Activated B cell treated with CpG ODN at 0.5 μM for 24 hours (primary cell): ENCODE measurements at regions not wholly inside any gene's neighbourhood (a gene's known extent, or its start where the extent isn't known, plus 50 kb on each side); places are given as distances from the start of the nearest gene placed in this dataset.

Experiments
- ATAC-seq: fragments of 200-7000 bp; cut with Tn5 transposase; one replicate; pipeline ENCODE4 v1.10.0; 2021; ENCODE audit warnings: low read depth, mild to moderate bottlenecking, moderate library complexity
- CTCF ChIA-PET: fragments of 350-600 bp; sonication (Branson Sonifier 250); formaldehyde crosslinking; loops from one replicate; lab custom pipeline; 2021; ENCODE audit warnings: antibody characterized with exemption; lab: Charles Lee
- POLR2A ChIA-PET: fragments of 350-600 bp; sonication (Branson Sonifier 250); formaldehyde crosslinking; loops from one replicate; lab custom pipeline; 2021; ENCODE audit warnings: antibody characterized with exemption; lab: Charles Lee
- DNase-seq: peaks from one replicate; pipeline ENCODE4 v3.0.0; 2022
- H3K27ac Mint-ChIP-seq: one replicate; pipeline ENCODE4 v1.8.0; 2020; ENCODE audit warnings: mixed read lengths
- H3K27me3 Mint-ChIP-seq: one replicate; pipeline ENCODE4 v1.8.0; 2021; ENCODE audit warnings: mixed read lengths
- H3K36me3 Mint-ChIP-seq: one replicate; pipeline ENCODE4 v1.8.0; 2021; ENCODE audit warnings: low read depth, mixed read lengths
- H3K4me1 Mint-ChIP-seq: one replicate; pipeline ENCODE4 v1.8.0; 2021; ENCODE audit warnings: mixed read lengths
- H3K4me3 Mint-ChIP-seq: one replicate; pipeline ENCODE4 v1.8.0; 2020; ENCODE audit warnings: mild to moderate bottlenecking, mixed read lengths
- H3K9me3 Mint-ChIP-seq: one replicate; pipeline ENCODE4 v1.8.0; 2020; ENCODE audit warnings: mixed read lengths
- intact Hi-C: fragments of 100-400 bp; cut with micrococcal nuclease; formaldehyde crosslinking; loops from one replicate; pipeline ENCODE4 v1.15.1; 2024
- TF ChIP-seq, protein P1 (sequence below): fragments of 200-600 bp; IDR thresholded peaks from one replicate; pipeline ENCODE4 v1.8.0; 2022; ENCODE audit warnings: antibody characterized with exemption, mild to moderate bottlenecking

DNA sequence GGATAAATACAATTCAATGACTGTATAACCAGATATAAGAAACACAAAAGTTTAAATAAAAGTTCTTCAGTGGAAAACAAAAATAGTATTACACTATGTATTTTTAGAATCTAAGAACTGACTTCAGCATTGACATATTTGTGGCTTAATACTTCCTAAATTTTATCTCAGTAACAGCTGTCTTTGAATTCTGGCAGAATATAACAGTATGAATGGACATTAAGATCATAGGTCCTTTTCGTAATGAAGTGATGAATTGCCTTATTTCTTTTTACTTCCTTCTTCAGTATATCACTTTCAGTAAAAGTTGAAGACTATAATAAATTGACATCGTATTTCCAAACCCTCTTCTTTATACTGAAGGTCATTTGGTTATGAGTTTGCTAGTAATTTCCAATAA is 1030.0 kb downstream of the MRPL39 start:
- intact Hi-C loops: no loop called here
- Mint-ChIP-seq H3K36me3 (no peaks in the 10 kb centered on the region), H3K9me3 (no peaks in the 10 kb centered on the region), H3K27ac (no peak overlapping the region), H3K27me3 (no peaks in the 10 kb centered on the region), H3K4me1 (no peaks in the 10 kb centered on the region), H3K4me3 (no peak overlapping the region)
- ChIA-PET POLR2A (no interaction called here), CTCF (no interaction called here)
- DNase-seq: no peak
- TF ChIP-seq, protein P1, sequence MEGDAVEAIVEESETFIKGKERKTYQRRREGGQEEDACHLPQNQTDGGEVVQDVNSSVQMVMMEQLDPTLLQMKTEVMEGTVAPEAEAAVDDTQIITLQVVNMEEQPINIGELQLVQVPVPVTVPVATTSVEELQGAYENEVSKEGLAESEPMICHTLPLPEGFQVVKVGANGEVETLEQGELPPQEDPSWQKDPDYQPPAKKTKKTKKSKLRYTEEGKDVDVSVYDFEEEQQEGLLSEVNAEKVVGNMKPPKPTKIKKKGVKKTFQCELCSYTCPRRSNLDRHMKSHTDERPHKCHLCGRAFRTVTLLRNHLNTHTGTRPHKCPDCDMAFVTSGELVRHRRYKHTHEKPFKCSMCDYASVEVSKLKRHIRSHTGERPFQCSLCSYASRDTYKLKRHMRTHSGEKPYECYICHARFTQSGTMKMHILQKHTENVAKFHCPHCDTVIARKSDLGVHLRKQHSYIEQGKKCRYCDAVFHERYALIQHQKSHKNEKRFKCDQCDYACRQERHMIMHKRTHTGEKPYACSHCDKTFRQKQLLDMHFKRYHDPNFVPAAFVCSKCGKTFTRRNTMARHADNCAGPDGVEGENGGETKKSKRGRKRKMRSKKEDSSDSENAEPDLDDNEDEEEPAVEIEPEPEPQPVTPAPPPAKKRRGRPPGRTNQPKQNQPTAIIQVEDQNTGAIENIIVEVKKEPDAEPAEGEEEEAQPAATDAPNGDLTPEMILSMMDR: no peak
- no peak for ATAC-seq

DNA sequence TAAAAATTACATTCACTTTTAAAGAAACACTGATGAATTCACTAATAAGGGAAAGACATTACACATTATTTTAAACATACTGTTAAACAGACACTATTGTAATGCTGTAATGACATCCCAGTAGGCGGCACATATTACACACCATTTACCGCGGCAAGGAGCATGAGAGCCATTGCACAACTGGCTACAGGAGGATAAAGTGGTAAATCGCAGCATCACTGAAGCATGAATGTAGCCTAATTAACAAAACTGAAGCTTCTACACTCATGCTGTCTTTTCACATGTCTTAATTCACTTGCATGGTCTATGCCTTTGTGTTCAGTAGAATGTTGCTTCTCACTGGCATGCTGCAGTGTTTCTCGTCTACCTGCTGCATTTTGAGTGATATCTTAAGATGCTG is 1046.0 kb downstream of the MRPL39 start:
- ChIA-PET POLR2A (no interaction called here), CTCF (no interaction called here)
- ATAC-seq: no peak
- DNase-seq: no peak
- Mint-ChIP-seq H3K27ac (no peak overlapping the region), H3K27me3 (no peaks in the 10 kb centered on the region), H3K4me3 (no peak overlapping the region), H3K36me3 (no peaks in the 10 kb centered on the region), H3K9me3 (peaks cover 2% of the 10 kb centered on the region), H3K4me1 (no peaks in the 10 kb centered on the region)
- TF ChIP-seq, protein P1: no peak
- intact Hi-C loops: no loop called here

DNA sequence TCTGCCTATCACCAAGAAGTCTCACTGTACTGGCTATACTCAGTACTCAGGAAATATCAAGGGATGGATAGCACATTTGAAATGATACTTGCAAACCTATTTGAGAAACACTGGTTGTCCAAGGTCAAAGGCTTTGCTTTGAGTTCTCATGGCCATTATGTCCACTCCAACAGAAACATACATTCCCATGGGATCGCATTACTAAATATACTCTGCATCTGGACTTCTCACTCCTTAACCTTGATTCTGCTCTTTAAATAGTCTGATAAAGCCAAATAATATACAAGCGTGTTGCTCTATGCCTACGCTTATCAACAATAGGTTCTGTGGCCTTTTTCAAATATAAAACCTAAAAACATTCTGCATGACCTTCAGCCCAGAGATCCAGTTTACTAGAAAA is 1054.8 kb downstream of the MRPL39 start:
- Mint-ChIP-seq H3K36me3 (no peaks in the 10 kb centered on the region), H3K4me1 (no peaks in the 10 kb centered on the region), H3K27me3 (peaks cover 1% of the 10 kb centered on the region), H3K27ac (no peak overlapping the region), H3K4me3 (no peak overlapping the region), H3K9me3 (peaks cover 2% of the 10 kb centered on the region)
- DNase-seq (no peak), ATAC-seq (no peak)
- ChIA-PET POLR2A (no interaction called here), CTCF (no interaction called here)
- TF ChIP-seq, protein P1: no peak
- intact Hi-C loops: no loop called here

DNA sequence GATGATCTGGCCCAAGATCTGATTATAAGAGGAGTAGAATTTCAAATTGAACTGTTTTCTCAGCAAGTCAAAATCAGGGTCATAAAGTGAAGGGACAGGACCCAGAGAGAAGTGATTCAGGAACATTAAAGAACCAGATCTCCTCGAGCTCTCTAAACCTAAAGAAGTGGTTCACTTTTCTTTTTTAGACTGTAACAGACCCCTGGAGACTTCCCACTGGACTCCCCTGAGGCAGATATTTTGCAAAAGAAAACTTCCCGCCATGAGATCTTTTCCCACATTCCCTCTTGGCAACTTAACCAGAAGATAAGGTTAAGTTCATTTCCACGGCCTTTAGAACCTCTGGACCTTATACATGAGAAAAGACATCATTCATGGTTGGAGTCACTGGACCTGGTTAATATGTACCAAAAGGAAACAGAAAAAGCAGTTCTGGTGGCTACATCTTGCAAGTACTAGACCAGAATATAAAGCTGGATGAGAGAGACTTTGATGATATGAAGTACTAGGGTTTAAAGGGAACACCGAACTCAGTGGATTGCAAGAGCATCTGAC is 1061.4 kb downstream of the MRPL39 start:
- no peak overlapping the region for H3K4me3 Mint-ChIP-seq

DNA sequence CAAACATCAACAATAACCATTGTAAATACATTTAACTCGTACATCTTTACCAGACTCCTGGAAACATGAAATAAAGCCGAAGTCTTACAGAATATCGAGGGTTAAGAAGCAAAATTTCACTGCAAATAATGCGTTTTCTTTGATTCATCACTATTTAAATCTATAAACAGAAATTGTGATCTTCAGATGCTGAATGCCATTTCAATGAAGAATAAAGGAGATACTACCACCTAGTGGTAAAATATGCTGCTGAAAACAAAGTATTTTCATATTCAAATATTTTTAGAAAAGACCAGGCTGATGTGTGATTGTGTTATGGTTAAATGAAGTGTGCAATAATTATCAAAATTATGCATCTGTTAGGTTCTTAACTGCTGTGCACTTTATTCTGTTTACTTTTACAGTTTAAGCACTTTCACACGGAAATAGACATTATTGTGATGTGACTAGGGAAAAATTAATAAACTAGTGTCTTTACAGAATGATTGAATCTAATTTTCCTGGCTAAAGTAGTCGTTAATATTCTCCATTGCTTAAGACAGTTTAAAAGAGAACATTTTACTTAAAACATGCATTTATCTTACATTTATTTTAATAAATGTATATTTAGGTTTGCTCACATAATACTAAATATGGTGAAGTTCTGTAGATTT is 1093.1 kb downstream of the MRPL39 start:
- no peaks in the 10 kb centered on the region for H3K27me3 Mint-ChIP-seq
- DNase-seq: no peak
- intact Hi-C loops: loop anchor here (1.0 to 2.0 kb wide), 4 partner anchors 139 to 872 kb away; no protein-coding TSS in a partner anchor

More for the DNA sequence above, 1061.4 kb downstream of the MRPL39 start:
- Mint-ChIP-seq H3K27me3 (no peaks in the 10 kb centered on the region), H3K9me3 (no peaks in the 10 kb centered on the region), H3K36me3 (no peaks in the 10 kb centered on the region), H3K27ac (no peak overlapping the region), H3K4me1 (no peaks in the 10 kb centered on the region)
- ATAC-seq: no peak
- TF ChIP-seq, protein P1: no peak
- POLR2A ChIA-PET: no interaction called here
- CTCF ChIA-PET: no interaction called here
- no peak for DNase-seq
- intact Hi-C loops: no loop called here

More for the DNA sequence above, 1093.1 kb downstream of the MRPL39 start:
- Mint-ChIP-seq H3K9me3 (no peaks in the 10 kb centered on the region), H3K27ac (no peak overlapping the region), H3K4me3 (no peak overlapping the region), H3K36me3 (no peaks in the 10 kb centered on the region), H3K4me1 (no peaks in the 10 kb centered on the region)
- ChIA-PET CTCF (interaction anchor here (1.4 to 1.6 kb wide), 2 partner anchors 139 to 661 kb away, joined by 5 read pairs; no protein-coding TSS in a partner anchor), POLR2A (no interaction called here)
- TF ChIP-seq, protein P1: no peak
- ATAC-seq: no peak
